Heart right ventricle (tissue), 16 donors: ENCODE measurements at regions not wholly inside any gene's neighbourhood (a gene's known extent, or its start where the extent isn't known, plus 50 kb on each side); places are given as distances from the start of the nearest gene placed in this dataset.

ENCODE experiments used
- ATAC-seq, 8 donors: fragments of 200-7000 bp; cut with Tn5 transposase; one replicate each; pipeline ENCODE4 v1.9.1; 2020; ENCODE audit warnings: mild to moderate bottlenecking in 8 of 8, moderate library complexity in 8 of 8, moderate number of reproducible peaks in 1 of 8
- DNase-seq, 2 donors: peaks; one replicate each; pipeline ENCODE4 v3.0.0-alpha.2; 2020
- H3K27ac ChIP-seq, 10 donors: fragments of 200-600 bp; sonication (generic) in 2 of 10; one replicate each; pipeline versions ENCODE4 v1.5.0 to v1.8.0; 2020 to 2022; ENCODE audit warnings: mild to moderate bottlenecking in 3 of 10
- H3K27me3 ChIP-seq, 7 donors: fragments of 200-600 bp; one replicate each; pipeline ENCODE4 v1.8.0; 2021 to 2022; ENCODE audit warnings: mild to moderate bottlenecking in 2 of 7
- H3K36me3 ChIP-seq, 9 donors: fragments of 200-600 bp; sonication (generic) in 1 of 9; one replicate each; pipeline versions ENCODE4 v1.5.0 to v1.8.0; 2020 to 2022; ENCODE audit warnings: mild to moderate bottlenecking in 2 of 9
- H3K4me1 ChIP-seq, 9 donors: fragments of 200-600 bp; sonication (generic) in 1 of 9; one replicate each; pipeline versions ENCODE4 v1.5.0 to v1.8.0; 2020 to 2022; ENCODE audit warnings: mild to moderate bottlenecking in 4 of 9
- H3K4me3 ChIP-seq, 10 donors: fragments of 200-600 bp; sonication (generic) in 2 of 10; one replicate each; pipeline versions ENCODE4 v1.5.0 to v1.8.0; 2020 to 2022; ENCODE audit warnings: mild to moderate bottlenecking in 7 of 10, moderate library complexity in 2 of 10
- H3K9me3 ChIP-seq, 11 donors: fragments of 200-600 bp in 10 of 11; sonication (generic) in 2 of 11; one replicate each; pipeline versions ENCODE4 v1.5.0 to v1.8.0; 2013 to 2022; ENCODE audit warnings: mild to moderate bottlenecking in 2 of 11, control low read depth in 1 of 11, moderate library complexity in 1 of 11
- WGBS, 2 donors: extraction: QIAGEN DNeasy Blood & Tissue Kit; methylation state at CpG; one replicate each; pipeline ENCODE4 v1.1.7; 2013; ENCODE audit warnings: inconsistent platforms in 1 of 2; 5-methylcytosine and 5-hydroxymethylcytosine counted together
- intact Hi-C, 10 donors: fragments of 100-400 bp; cut with DNase I; formaldehyde crosslinking; loops; one replicate each; pipeline versions ENCODE4 v1.11.1 to v1.14.2; 2022
- TF ChIP-seq, protein P1 (sequence below), 9 donors: fragments of 200-600 bp; sonication (generic) in 2 of 9; IDR thresholded peaks; one replicate each; pipeline versions ENCODE4 v1.5.0 to v1.8.0; 2021 to 2022; ENCODE audit warnings: antibody characterized with exemption in 9 of 9, mild to moderate bottlenecking in 5 of 9, moderate library complexity in 1 of 9
- donor health status: Arrhythmogenic right ventricular cardiomyopathy.
- donor health status: ischemic (EF 13 %, LVEDD 7.1; RV severe dilation, severe dysfunction).
- donor health status: healthy with polysubstance abuse.
- donor health status: DM: no; HTN: yes; CAD: no.
- donor health status: DM: no; HTN: no; CAD: no.
- donor health status: ischemic (EF 25% LVEDD 6.9; RV normal size, moderate dysfunction).
- donor health status: ischemic (EF 25% LVEDD 5.7; RV mildly dilated, moderate dysfunction).
- donor health status: healthy.
- donor health status: DM: yes; HTN: yes; CAD: no.
- donor health status: Ischemic cardiomyopathy.
- donor health status: ischemic (EF 35%, LVEDD 5.7; RV mildly dilated, moderate dysfunction).
- donor health status: nonischemic (EF 11% LVEDD 7.7; RV severe dilation, severe dysfunction).
- donor health status: DM: yes; HTN: yes; CAD: no.
- donor health status: PGD.
- donor health status: ischemic (EF 29% LVEDD 5.4; RV normal size, mild dysfunction).
- donor health status: nonischemic (EF 23%, LVEDD 6.1; RV moderate dilation, normal function).

DNA sequence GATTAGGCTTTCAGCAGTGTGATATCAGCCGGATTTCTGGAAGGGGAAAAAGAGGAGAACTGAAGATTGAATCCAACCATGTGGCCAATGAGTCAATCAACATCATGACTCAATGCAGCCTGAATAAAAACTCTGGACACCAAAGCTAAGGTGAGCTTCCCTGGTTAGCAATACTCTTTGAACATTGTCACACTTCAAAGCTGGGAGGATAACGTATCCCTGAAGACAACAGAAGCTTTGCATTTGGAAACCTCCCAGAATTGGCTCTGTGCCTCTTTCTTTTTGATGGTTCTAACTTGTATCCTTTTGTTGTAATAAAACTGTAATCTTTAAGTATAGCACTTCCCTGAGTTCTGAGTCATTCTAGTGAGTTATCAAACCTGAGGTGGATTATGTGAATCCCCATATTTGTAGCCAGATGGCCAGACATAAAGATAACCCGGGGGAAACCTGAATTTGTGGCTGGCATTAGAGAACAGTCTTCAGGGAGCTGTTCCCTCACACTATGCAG is 284.4 kb downstream of the IPMK start:
- H3K4me1 ChIP-seq = no peaks in the 10 kb centered on the region
- H3K36me3 ChIP-seq = no peaks in the 10 kb centered on the region
- H3K4me3 ChIP-seq = no peak overlapping the region
- ATAC-seq = no peak
- WGBS, 2 donors = 22 to 36% methylated on average over 3 of the region's 3 CpGs
- no peak overlapping the region for H3K27ac ChIP-seq
- intact Hi-C loops = no loop called here
- DNase-seq = no peak
- TF ChIP-seq, protein P1, sequence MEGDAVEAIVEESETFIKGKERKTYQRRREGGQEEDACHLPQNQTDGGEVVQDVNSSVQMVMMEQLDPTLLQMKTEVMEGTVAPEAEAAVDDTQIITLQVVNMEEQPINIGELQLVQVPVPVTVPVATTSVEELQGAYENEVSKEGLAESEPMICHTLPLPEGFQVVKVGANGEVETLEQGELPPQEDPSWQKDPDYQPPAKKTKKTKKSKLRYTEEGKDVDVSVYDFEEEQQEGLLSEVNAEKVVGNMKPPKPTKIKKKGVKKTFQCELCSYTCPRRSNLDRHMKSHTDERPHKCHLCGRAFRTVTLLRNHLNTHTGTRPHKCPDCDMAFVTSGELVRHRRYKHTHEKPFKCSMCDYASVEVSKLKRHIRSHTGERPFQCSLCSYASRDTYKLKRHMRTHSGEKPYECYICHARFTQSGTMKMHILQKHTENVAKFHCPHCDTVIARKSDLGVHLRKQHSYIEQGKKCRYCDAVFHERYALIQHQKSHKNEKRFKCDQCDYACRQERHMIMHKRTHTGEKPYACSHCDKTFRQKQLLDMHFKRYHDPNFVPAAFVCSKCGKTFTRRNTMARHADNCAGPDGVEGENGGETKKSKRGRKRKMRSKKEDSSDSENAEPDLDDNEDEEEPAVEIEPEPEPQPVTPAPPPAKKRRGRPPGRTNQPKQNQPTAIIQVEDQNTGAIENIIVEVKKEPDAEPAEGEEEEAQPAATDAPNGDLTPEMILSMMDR (IDR thresholded peaks at IDR 0.05) = no peak
- peaks cover 0 to 4% (median 0%) of the 10 kb centered on the region in 11 donors for H3K9me3 ChIP-seq
- no peaks in the 10 kb centered on the region for H3K27me3 ChIP-seq

DNA sequence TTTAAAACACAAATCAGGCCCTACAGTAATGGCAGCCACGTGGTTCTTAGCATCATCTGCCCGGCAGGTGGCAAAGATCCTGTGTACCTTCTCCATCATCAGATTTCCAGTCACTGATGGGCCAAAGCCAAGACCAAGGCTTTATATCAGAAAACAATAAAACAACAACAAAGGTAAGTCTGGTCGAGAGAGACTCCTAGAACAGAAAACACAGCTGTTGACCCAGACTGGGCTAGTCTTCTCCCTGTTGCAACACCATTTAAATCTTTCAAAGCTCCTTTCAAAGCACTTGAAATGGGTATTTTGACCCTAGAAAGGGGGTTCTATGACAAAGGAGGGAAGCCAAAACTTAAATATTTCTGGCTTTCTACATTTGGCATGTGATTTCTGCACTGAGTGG is 285.6 kb downstream of the IPMK start:
- Histone ChIP-seq H3K9me3 (peaks cover 0 to 5% (median 0%) of the 10 kb centered on the region in 11 donors), H3K4me1 (no peaks in the 10 kb centered on the region), H3K27ac (no peak overlapping the region), H3K27me3 (no peaks in the 10 kb centered on the region), H3K4me3 (no peak overlapping the region), H3K36me3 (no peaks in the 10 kb centered on the region)
- 45 to 58% methylated on average over 3 of the region's 3 CpGs for WGBS, 2 donors
- TF ChIP-seq, protein P1 (IDR thresholded peaks at IDR 0.05) = no peak
- DNase-seq (no peak), ATAC-seq (no peak)
- intact Hi-C loops = no loop called here

DNA sequence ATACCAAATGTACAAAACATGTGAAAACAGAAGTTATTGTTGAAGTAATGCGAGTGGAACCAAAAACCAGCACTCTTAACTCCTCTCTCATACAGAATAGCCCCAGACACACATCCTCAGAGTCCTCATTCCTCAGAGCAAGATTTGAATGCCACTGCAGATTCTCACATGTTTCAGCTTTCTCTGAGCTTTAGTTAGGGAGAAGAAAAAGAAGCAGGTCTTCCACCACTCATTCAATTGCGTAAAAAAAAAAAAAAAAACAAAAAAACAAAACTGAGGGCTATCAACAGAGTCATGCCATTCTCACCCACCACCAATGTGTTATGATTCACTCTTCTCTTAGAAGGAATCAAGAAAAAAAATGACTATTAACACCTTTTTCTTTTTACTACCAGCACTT is 287.7 kb downstream of the IPMK start:
- 93 to 94% methylated on average over 2 of the region's 2 CpGs for WGBS, 2 donors
- no peak for ATAC-seq
- H3K27me3 ChIP-seq = no peaks in the 10 kb centered on the region
- no peak overlapping the region for H3K27ac ChIP-seq
- TF ChIP-seq, protein P1 (IDR thresholded peaks at IDR 0.05) = no peak
- H3K4me3 ChIP-seq = no peak overlapping the region
- no peak for DNase-seq
- H3K9me3 ChIP-seq = peaks cover 0 to 6% (median 0%) of the 10 kb centered on the region in 11 donors
- intact Hi-C loops = loop anchor here in 1 of 10 donors (10.0 kb wide), 1 partner anchor 65 kb away; no protein-coding TSS in a partner anchor
- H3K4me1 ChIP-seq = no peaks in the 10 kb centered on the region
- H3K36me3 ChIP-seq = no peaks in the 10 kb centered on the region

DNA sequence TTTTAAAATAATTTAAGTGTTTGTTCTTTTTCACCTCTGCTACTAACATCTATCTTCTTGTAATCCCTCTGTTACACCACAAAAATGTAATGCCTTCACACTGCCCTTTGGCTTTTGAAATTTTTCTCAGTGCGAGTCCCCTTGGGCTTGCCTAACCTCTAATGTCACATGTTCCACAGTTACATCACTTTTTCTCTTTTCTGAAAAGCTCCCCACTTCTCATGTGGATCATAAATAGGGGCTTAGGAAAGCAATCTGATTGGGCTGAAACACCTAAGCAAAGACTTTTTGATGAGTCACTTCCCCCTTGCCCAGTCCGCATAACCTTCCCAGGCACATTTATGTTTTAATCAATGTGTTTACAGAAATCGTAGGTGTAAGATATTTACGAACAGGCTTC is 288.2 kb downstream of the IPMK start:
- Histone ChIP-seq H3K27ac (no peak overlapping the region), H3K4me3 (no peak overlapping the region), H3K36me3 (no peaks in the 10 kb centered on the region), H3K27me3 (no peaks in the 10 kb centered on the region), H3K9me3 (peaks cover 0 to 8% (median 0%) of the 10 kb centered on the region in 11 donors), H3K4me1 (no peaks in the 10 kb centered on the region)
- WGBS, 2 donors = 83 to 84% methylated on average over 4 of the region's 4 CpGs
- ATAC-seq = no peak
- intact Hi-C loops = loop anchor here in 1 of 10 donors (10.0 kb wide), 1 partner anchor 65 kb away; no protein-coding TSS in a partner anchor
- no peak for DNase-seq
- TF ChIP-seq, protein P1 (IDR thresholded peaks at IDR 0.05) = no peak
